Stimulated activated CD4-positive, alpha-beta T cell treated with anti-CD3 and anti-CD28 coated beads, TNF-alpha, amount 100 ng/mL, for 1 hour (primary cell): ENCODE measurements at regions not wholly inside any gene's neighbourhood (a gene's known extent, or its start where the extent isn't known, plus 50 kb on each side); places are given as distances from the start of the nearest gene placed in this dataset.

Experiments used
- DNase-seq, 3 donors: peaks; one replicate each; pipeline ENCODE4 v3.0.0-alpha.2; 2020; ENCODE audit warnings: low read depth in 3 of 3, low spot score in 1 of 3

DNA sequence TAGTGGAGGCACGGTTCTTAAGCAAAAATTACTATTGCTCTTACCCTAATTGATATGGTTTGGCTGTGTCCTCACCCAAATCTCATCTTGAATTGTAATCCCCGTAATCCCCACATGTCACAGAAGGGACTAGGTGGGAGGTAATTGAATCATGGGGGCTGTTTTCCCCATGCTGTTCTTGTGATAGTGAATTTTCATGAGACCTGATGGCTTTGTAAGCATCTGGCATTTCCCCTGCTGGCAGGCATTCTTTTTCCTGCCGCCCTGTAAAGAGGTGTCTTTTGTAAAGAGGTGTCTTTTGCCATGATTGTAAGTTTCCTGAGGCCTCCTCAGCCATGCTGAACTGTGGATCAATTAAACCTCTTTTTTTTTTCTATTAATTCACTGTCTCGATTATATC, 1691.8 kb upstream of the SLC39A10 start:
- no peak for DNase-seq

DNA sequence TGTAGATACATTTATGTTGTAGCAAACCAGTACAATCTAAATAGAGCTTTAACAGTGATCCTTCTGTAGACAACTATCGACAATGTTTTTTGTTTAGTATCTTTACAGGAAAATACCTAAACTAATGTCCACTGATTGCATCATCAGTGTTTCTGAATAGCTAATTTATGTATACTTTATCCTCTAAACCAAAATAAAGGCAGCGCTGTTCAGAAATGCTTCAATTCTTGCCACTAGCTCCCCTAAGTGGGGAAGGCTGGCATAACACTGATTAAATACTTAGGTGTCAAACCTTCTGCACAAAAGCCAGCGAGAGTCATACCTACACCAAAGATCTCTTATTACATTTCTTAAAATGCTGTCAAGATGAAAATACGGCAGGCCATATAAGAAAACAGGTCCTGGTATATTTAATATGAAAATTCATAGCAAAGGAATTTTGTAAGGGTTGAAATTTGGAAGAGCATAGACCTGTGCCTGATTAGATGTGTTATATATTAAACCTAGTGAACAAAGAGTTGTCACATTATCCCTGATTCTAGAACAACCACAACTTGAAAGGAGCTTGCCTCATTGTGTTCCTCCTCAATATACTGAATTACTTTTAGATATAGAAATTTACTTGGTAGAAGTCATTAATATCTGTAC, 1693.4 kb upstream of the SLC39A10 start:
- no peak for DNase-seq

DNA sequence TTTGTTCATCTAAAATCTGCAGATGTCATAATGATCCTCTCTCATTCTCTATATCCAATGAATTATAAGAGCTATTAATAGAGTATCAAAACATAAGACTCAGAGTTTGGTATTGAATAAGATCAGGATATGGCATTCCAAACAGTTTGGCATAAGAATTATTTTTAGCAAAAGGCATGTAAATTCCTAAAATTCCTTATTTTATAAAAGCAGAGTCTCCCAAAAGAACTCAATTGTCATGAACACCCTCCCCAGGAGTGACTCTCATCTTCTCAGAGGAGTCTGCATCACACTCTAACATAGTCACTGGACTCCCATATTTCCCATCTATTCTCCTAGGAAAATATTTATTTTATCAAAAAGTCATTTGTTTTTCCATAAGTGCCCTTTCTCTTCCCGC, 1710.2 kb upstream of the SLC39A10 start:
- no peak for DNase-seq

DNA sequence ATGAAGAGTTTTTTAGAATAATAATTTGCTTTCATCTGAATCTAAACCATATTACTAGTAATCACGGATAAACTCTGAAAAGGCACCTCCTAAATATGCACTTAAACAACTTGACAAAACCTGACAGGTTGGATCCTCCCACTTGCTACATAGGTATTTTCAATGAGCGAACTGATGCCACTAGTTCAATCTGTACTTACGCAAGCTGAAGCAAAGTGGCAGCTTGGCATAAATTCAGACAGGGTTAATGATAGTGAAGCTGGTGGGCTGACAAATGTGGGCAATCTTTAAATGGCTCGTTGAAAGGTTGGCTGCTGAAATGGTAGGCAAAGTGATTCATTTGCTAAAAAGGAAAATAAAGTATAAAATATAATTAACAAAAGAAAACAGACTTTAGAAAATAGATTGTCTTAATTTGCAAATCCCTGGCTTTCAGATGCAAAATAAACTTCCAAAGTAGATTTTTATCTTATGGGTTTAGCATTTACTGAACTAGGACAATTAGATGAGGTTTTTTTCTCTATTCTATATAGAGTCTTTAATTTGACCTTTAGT, 1713.5 kb upstream of the SLC39A10 start:
- DNase-seq, result no peak

DNA sequence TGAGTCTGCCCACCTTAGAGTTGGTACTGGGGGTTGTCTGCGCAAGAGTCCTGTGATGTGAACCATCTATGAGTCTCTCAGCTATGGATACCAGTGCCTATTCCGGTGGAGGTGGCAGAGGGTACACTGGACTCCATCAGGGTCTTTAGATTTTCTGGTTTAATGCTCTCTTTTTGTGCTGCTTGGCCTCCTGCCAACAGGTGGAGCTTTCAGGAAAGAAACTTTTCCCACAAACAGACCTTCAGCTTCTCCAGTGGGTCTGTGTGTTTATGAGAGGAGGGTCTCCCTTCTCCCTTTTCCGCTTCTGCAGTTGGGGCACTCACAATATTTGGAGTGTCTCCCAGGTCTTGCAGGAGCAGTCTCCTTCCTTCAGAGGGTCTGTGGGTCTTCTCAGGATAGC, 1721.9 kb upstream of the SLC39A10 start:
- DNase-seq, result no peak

DNA sequence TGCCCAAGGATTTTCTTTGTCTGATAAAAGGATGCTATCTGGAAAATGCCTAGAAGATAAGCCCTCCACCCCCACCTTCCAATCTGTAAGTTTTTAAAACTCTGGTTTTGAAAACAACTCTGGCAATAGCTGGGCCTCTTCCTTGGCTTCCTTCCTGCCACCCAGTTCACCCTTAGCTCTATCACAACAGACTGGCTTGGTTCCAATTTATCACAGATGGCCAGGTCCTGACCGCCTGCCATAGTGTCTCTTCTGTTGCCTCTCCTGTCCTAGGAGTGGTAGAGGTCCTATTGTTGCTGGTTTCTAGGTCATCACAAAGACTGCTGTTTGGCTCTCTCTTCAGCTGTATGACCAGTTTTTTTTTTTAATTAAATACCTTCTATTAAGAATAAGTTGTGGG, 1727.9 kb upstream of the SLC39A10 start:
- no peak for DNase-seq

DNA sequence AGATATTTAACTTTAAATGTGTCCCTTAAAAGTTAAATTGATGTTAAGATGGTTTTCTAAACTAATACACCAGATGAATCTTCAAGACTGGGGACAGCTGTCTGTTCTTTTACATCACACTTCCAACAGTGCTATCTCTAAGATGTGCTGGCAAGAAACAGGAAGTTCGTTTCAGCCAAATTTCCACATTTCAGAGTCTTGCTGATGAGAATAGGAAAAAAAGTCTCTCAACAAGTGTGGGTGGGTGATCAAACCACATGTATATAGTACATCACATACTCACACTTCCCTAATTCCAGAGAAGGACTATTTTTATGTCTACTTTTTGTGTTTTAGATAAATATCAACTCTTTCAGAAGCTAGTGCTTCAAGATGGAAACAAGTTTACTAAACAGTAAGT, 1712.8 kb upstream of the TMEFF2 start:
- DNase-seq, result no peak

DNA sequence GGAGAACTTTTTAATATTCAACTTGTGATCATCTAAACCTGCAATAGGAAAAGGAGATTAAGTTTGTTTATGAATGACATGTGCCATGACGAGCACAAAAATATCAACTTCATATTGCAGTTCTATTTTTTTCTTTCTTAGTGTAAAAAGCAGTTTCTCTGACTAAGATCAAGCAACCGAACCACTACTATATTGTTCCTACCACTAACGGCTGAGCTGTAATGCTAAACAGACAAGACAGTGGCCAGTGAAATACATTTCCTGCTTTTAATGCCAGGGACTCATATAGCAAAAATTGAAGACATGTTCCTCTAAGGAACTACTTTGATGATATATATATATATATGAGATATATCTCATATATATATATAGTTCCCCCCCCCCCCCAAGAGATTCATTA, 1705.6 kb upstream of the TMEFF2 start:
- DNase-seq, result no peak

DNA sequence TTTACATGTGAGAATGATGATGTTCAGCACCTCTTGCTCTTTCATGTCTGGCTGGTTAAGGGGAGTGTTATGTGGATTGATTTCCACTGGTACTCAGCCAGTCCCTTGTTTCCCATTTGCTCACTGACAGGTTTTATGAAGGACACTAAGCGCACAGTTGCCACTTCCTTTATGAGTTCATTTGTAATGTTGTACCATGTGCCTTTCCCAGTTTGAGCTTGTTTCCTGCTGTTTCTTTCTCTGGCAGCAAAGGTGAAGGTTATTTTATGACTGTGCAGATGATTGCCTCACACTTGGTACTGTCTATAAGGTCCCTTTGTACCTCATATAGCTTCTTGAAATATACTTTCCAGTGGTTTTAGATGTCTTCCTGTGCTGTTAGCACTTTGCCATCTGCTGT, 1700.5 kb upstream of the TMEFF2 start:
- no peak for DNase-seq

DNA sequence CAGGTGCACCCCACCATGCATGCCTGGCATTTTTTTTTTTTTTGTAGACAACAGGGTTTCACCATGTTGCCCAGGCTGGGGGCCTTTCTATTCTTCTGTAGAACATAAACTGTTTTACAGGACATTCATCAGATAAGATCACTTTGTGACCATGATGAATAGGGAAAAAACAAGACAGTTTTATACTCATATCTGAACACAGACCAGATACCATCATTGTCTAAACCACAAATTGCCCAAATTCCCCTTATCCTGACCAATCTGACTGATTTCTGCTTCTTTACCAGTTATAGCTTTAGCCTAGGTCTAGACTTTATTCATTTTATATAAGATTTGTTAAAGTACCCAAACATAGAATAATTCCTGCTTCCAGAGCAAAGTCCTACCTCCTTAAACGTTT, 1699.3 kb upstream of the TMEFF2 start:
- DNase-seq, result no peak

DNA sequence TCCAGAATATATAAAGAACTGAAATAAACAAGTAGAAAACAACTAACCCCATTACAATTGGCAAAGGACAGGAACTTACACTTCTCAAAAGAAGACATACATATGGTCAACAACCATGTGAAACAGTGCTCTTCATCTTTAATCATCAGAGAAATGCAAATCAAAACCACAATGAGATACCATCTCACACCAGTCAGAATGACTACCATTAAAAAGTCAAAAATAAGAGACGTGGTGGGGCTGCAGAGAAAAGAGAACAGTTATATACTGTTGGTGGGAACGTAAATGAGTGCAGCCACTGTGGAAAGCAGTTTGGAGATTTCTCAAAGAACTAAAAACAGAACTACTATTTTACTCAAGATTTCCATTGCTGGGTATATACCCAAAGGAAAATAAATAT, 1696.3 kb upstream of the TMEFF2 start:
- DNase-seq, result no peak

DNA sequence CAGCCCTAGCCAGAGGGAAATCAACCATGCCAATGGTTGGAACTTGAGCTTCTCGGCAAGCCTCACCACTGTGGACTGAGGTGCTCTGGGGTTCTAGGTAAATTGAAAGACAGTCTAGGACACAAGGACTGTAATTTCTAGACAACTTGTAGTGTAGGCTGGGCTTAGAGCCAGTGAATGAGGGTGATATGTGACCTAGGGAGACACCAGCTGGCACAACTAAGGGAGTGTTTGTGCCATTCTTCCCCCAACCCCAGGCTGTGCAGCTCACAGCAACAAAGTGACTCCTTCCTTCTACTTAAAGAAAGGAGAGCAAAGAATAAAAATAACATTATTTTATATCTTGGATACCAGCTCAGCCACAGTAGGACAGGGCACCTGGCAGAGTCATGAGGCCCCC, 1690.7 kb upstream of the TMEFF2 start:
- no peak for DNase-seq

DNA sequence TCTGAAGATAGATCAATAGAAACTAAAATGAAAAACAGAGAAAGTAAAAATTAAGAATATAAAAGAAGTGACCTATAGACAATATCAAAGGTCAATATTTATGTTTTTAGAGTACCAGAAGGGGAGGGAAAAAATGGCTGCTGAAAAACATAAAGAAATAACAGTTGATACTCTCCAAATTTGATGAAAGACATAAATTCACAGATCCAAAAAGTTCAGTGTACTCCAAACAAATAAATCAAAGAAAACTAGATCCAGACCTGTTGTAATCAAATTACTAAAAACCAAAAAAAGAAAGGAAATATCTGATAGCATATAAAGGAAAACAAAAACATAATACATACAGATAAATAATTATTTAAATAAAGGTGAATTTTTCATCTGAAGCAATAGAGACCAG, 1689.1 kb upstream of the TMEFF2 start:
- DNase-seq, result no peak

DNA sequence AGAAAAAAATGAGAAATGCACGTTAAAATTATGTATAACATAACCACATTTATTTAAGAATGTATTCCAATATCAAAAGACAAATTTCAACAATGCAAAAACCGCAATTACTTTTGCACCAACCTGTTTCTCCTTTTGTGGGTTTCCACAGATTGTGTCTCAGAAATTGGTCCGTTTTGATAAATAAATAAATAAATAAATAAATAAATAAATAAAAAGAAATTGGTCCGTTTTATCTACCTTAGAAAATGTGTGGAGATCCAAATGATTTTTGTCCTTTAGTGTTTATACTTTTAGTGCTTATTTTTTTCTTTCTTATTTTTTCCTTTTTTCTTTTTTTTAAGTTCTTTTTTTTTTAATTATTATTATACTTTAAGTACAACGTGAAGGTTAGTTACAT, 1682.2 kb upstream of the TMEFF2 start:
- no peak for DNase-seq

DNA sequence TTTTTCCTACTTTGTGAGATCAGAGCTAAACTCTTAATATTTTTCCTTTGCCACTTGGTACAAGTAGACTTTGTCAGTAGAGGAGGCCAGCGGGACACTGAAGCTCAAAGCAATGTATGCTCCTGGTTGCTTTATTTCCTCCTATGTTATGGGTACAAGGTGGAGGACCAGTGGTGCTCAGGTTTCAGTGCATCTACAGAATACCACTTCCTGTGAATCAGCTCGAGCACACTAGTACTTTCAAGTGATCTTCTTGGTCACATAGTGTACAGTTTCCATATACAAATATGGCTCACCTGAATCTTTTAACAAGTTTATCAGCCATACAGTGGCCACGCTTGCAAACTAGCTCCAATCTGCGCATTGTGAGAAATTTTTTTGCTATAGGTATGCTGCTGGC, 1674.8 kb upstream of the TMEFF2 start:
- no peak for DNase-seq

DNA sequence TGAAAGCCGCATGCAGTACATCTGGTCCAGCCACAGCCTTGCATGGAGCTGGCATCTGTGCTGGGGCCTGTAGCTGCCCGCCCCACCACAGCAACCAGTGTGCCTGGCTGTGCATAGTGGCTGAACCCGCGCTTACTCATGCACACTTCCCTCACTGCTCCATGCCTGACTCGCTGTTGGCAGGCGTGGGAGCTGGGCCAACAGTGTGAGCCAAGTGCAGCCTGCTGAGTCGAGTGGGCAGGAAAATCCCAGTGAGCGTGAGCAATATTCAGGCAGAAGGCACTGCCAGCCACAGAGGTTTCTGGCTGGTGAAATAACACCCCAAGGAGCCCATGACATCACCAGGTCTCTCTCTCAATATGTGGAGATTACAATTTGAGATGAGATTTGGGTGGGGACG, 1674.1 kb upstream of the TMEFF2 start:
- no peak for DNase-seq

DNA sequence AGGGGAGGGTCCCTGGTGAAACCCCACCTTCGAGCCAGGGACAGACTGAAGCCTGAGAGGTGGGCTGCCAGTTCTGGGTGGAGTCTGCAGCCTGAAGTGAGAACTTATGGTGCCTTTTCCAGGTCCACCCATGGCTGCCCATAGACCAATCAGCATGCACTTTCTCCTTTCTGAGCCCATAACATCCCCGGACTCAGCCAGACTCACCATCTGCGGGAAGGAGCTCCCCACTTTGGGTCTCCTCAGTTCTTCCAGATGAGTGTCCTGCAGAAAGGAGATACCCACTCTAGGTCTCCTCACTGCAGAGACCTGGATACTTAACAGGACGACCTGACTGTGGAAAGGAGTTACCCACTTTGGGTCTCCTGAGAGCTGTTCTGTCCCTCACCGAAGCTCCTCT, 1673.4 kb upstream of the TMEFF2 start:
- no peak for DNase-seq

DNA sequence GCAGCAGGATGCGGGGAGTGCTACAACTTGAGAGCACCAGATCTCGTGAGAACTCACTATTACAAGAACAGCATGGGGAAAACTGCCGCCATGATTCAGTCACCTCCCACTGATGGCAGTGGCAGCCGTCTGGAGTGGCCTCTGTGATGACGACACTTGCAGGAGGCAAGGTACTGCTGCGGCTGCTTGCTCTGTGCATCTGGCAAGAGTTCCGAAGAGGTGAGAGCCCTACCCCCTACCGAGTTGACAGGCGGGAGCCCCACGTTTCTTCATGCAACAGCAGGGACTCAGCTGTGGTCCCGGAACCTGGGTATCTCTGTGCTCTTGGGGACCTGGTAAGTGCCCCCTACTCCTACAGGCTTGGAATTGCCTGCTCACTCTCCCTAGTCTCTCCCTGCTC, 1672.7 kb upstream of the TMEFF2 start:
- no peak for DNase-seq

DNA sequence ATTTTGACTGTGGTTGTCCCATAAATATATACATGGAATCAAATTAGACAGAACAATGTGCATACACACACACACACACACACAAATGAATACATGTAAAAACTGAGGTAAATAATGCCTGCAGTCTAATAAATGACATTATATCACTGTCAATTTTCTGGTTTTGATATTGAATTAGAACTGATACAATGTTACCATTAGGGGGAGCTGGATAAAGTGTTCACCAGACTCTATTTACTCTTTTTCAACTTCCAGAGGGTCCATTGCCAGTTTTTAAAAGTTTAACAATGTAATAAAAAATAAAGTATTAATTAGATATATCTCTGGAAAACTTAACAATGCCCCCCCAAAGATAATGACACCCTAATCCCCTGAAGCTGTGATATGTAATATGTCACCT, 1666.8 kb upstream of the TMEFF2 start:
- no peak for DNase-seq

DNA sequence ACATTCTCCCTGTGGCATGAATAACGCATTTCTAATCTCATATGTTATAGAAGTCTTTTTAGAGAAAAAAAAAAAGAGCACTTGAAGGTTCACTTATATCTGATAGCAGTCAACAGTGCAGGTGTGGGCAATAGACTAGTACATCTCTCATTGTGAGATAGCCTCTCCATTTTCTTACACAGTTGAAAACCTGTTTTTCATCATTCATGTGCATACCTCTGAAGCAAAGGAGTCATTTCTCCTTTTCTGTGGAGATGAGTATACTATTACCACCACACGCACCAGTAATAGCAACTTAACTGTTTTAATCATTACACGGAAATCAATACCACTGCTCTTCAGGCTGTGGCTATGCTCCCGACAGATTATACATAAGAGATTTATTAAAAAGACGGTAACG, 1653.3 kb upstream of the TMEFF2 start:
- DNase-seq, result no peak

DNA sequence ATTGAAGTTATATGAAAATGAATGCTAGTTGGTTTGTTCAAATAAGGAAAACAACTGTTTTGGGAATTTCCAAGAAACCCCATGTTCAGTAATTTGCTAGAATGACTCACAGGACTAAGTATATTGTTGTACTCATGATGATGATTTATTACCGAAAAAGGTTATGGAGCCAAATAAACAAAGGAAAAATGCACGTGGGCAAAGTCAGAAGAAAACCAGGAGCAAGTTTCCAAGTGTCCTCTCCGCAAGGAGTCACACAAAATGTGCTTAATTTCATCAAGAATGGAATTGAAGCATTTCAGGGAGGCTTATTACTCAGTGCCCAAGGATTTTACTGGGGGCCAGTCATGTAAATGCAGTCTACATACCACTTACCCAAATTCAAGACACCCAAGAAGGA, 1652.4 kb upstream of the TMEFF2 start:
- no peak for DNase-seq

DNA sequence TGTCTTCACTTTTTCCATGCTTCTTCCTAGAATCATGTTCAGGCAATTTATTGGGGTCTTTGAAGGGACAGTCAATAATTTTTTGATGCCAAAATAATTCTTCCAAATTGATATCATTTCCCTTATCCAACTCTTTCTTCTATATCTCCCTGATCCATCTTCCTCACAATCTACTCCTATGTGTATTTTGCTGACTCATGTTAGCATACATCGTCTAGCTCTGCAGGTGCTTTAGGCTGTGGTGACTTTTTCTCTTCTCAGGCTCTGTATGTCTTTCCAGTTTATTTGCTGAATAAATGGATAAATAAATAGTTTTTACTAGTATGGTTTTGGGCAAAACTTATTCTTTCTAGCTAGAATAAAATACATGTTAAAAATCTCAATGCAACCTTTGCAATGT, 1650.9 kb upstream of the TMEFF2 start:
- no peak for DNase-seq

DNA sequence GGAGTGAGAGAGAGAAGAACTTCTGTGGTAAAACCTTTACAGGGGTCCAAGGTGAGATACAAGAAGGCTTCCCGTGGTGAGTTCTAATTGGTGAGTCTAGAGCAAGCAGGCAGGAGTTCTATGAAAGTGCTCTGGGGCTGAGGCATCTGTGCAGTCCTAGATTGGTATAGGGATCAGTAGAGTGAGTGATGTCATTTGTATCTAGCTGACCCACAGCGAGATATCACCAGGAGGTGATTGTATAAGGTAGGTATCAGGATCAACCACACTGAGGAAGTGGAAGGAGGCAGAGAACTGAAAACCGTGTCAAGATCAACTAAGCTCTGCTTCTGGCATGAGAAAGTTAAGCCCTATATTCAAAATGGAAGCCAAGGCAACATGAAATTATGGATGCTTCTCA, 1648.9 kb upstream of the TMEFF2 start:
- no peak for DNase-seq
